ENCODE measurements at regions not wholly inside any gene's neighbourhood (a gene's known extent, or its start where the extent isn't known, plus 50 kb on each side); places are given as distances from the start of the nearest gene placed in this dataset.
"Not testable (repeated sequence)": the region's sequence is repeated elsewhere in the genome, so short reads cannot be mapped to it uniquely, and the experiment has no call there.

DNA sequence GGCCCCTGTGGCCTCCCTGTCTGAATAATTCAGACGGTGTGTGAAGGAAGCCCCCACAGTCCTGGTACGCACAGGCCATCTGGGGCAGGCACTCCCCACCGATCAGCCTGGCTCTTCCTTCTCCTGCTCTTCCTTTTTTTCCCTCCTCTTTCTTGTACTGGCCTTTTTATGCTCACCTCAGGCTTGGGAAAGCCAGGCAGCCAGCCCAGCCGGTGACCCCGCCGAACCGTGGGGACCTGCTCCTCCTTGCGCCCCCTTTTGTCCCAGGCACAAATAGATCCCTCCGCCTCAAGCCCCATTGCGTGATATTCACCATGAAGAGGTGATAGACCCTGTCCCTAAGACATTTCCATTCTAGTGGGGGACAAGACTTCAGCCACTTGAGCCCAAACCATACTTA, 80.2 kb upstream of the BRD7 start:
- ATAC-seq = no peak

DNA sequence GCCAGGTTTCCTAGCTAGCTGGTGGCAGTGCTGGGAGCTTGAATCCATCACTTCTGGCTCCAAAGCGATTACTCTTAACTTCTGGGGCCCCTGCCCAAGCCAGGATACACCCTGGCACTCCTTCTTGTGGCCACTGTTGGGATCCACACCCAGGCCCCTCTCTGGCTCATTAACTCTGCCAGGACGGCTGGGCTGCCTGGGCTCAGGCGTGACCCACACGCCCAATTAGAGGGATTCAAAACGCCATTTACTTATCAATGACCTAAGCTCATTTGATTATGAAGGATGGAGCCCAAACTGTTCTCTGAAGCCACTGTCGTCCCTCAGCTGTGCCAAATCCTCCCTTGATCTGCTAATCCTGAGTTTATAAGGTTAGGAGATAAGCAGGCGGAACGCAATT, 79.7 kb upstream of the BRD7 start:
- ATAC-seq = no peak

DNA sequence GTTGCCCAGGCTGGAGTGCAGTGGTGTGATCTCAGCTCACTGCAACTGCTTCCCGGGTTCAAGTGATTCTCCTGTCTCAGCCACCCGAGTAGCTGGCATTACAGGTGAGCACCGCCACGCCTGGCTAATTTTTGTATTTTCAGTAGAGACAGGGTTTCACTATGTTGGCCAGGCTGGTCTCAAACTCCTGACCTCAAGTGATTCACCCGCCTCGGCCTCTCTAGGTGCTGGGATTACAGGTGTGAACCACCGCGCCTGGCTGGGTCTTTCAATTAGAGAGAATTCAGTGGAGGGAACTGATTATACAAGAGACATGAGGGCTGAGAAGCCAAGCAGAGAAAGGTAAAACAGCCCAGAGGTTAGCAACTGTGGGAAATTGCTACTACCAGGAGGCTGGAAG, 78.6 kb upstream of the BRD7 start:
- ATAC-seq = not testable (repeated sequence)

DNA sequence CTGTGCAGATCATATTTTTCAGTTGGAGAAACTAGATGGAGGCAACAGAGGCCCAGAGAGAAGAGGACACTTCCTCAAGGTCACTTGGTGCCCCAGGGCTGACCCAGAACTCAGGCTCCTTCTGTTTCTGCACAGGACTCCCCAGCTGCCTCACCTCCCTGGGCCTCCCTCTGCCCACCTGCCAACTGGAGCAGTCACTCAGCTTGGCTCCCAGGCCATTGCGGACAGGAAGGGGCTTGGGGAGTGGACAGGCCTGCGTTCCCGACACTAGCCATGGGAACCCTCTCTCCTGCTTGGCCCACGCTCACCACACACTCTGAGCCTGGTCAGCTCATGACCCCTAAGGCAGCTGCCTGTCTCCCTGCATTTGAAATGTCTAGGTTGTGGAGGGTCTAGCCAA, 78.1 kb upstream of the BRD7 start:
- no peak for ATAC-seq

DNA sequence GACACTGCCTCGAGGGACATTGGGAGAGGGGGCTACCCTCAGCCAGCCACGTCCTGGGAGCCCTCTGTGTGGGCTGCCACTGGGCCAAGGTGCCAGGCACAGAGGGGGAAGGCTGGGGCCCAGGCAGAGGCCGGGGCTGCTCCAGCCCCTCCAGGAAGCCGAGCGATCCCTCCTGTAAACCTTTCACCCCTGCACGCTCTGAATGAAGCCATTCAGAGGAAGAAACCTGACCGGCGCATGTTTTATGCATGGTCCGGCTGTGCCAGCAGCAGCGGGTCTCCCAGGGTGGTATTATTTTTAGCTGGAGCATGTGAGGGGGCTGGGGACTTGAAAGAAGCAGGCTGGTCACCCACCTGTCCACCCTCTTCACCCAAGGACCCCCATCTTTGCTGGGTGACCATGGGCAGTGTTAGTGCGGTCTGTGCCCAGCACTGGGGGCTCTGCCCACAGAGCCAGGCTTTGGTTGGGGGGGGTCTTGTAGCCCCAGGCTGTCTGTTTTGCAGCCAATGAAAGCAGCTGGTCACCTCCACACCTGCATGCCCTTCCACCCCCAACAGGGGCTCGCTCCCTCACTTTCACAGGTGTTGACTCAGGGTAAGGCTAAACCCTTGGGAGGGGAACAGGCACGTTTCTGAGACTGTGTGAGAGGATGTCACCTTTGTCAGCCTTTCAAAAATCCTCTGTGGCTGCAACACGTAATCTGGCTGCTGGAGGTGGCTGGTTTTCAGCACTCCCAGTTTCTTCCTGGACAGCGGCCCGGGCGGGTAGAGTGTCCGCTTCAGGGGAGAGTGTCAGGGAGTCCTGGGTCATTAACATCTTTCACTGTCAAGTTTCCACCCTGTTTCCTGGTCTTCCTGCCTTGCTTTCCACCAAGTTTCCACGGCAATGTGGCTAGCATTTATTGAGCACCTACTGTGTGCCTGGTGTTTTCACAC, 77.1 kb upstream of the BRD7 start:
- ATAC-seq = no peak

DNA sequence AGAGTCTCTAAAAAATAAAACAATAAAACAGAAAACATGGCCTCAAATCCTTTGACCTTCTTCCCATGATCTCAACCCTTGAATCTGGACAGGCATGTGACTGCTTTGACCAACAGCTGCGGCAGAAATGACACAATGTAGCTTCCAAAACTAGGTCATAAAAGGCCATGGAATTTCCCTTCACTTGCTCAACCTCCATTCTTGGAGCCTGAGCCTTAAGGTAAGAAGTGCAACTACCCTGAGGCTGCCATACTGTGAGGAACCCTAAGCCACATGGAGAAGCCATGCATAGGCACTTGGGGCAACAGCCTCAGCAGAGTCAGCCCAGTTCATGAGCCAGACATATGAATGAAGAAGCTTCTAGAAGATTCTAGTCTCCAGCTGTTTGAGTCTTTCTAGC, 75.7 kb upstream of the BRD7 start:
- no peak for ATAC-seq

DNA sequence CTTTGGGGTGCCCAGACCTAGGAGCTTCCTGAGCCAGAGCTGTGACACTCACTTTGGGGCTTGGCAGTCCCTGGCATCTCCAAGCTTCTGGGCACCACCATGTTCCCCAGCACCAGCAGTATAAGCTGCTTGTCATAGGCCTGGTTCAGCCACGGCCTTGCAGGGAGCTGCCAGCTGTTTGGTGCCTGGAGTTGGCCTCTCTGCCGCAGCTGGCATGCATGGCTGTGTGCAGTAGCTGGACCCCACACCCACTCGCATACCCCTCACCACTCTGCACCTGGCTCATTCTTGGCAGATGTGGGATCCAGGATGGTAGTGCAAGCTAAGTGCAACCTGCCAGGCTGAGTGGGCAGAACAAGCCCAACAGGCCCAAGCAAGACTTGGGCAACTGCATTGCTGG, 73.4 kb upstream of the BRD7 start:
- no peak for ATAC-seq

DNA sequence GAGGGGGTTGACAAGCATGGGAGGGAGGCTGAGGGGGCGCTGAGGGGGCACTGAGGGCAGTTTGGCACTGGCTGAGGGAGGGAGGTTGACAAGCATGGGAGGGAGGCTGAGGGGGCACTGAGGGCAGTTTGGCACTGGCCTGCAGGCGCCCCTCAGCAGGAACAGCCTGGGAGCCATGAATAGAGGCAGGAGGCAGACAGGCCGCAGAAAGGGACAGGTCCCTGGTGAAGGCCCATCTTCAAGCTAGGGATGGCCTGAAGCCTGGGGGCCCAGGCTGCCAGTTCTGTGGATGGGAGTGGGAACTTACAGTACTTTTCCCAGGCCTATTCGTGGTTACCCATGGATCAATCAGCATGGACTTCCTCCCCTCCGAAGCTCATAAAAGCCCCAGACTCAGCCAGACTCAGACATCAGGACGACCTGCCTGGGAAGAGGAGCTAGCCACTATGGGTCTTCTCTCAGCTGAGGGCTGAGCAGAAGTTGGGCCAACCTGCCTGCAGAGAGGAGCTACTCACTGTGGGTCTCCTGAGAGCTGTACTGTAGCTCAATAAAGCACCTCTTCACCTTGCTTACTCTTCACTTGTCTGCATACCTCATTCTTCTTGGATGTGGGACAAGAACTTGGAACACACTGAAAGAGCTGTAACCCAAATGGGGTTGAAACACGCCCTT, 72.8 kb upstream of the BRD7 start:
- no peak for ATAC-seq

DNA sequence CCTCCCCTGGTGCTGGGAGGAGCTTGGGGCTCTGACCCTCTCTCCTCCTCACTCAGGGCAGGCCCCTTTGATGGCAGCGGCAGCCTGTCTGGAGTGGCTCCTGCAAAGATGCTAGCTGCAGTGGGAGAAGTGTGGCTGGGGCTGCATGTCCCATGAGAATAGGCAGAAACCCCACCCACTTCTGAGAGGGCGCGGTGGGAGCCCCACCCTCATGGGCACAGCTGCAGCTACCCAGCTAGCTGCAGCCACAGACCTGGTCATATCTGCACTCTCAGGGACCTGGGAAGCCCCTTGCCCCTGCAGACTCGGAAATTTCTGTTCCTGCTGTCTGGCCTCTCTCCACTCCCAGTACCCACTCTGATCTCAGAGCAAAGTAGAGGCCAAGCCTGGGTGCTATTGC, 72.2 kb upstream of the BRD7 start:
- no peak for ATAC-seq

DNA sequence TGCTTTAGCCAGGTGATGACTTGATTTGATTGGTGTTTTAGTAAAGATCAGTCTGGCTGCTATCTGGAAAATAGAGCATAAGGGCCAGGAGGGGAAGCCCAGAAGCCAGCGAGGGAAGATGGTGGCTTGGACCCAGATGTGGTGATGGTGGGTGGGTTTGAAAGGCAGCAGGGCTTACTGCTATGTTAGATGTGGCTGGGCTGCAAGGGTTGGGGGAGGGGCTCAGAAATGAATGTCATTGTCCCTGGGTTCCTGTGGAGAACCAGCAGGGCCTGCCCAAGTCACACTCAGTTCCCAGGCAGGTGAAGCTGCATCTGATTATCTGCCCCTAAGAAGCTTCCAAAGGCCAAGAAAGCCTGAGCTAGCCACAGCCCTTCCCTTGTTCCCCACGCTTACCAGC, 71.7 kb upstream of the BRD7 start:
- no peak for ATAC-seq

DNA sequence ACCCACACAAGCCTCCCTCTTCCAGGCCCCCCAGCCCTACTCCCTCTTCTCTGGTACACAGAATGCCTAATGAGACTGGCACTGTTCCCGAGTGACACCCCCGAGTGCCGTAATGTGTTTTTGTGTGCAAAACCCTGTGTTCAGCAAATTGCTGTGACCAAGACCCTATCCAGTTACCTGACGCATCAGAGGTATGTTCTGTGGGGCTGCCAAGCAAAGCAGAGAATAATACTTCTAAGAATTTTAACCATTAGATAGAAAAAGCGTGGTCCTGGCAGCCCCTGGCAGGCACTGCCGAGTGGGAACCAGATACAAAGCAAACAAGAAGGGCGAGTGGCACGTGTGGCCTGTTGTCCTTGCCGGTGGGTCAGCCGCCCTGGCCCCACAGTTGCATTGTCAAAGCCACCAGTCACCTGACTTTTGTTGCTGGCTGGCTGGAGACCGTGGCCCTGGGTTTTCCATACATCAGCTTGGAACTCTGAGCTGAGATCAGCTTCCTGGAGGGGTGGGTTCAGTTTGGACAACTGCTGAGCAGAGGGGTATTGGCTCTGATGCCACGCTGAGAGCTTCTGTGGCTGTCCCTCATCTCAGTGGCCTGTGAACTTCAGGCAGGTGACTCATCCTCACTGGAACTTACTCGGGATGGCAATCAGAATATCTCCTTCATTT, 69.1 kb upstream of the BRD7 start:
- ATAC-seq = no peak

DNA sequence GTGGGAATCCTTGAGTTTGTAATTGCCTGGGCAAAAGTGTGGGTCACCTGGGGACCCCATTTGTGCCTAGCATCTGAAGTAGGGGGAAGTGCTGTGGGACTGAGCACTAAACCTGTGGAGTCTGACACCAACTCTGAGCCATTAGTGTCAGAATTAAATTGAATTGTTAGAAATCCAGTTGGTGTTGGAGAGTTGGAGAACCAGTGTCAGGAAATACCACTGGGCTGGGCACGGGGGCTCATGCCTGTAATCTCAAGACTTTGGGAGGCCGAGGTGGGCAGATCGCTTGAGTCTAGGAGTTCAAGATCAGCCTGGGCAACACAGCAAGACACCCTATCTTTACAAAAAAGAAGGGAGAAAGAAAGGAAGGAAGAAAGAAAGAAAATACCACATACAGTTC, 67.5 kb upstream of the BRD7 start:
- ATAC-seq = no peak

DNA sequence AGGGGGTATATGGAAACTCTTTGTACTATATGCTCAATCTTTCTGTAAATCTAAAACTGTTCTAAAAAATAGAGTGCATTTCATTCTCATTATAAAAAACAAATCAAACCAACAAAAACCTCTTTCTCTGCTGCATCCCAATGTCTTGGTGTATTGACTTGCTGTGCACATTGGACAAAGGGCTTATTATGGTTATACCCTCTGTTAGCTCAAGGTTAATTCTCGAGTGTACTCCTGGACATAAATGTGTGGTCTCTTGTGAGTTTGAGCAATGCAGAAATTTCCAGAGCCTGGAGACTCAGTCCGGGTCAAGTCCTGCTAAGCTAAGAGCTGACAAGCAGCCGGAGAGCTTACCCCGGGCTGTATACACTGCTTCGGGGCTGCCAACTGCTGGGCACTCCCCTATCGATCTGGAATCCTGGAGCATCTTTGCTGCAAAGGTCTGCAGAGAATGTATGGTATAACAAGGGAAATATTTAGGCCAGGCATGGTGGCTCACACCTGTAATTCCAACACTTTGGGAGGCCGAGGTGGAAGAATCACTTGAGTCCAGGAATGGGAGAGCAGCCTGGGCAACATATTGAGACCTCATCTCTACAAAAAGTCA, 66.2 kb upstream of the BRD7 start:
- no peak for ATAC-seq

DNA sequence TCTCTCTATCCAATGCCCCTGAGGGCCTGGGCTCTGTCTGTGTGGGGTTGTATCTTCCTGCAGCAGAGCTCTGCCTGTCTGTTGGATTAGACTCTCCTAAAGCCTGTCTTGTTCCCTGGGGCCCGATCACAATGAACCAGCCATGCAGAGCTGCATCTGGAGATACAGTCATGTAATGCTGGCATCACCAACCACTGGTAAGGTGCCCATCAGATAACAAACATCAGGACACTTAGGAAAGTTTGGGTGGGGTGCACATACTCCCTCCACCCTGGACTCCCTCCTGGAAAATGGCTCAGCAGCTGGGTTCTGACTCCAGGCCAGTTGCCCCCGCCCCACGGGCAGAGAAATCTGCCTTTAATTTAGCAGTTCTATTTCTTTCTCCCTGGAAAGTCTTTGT, 61.3 kb upstream of the BRD7 start:
- no peak for ATAC-seq

DNA sequence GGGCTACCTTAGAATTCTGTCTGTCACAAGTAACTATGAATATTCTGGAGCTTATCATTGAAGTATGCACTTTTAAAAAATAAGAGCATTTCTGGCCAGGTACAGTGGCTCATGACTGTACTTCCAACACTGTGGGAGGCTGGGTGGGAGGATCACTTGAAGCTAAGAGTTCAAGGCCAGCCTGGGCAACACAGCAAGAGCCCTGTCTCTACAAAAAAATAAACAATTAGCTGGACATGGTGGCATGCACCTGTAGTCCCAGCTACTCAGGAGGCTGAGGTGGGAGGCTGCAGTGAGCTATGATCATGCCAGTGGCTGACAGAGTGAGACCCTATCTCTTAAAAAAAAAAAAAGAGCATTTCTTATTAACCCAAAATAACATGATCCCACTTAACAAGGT, 60.0 kb upstream of the BRD7 start:
- no peak for ATAC-seq

DNA sequence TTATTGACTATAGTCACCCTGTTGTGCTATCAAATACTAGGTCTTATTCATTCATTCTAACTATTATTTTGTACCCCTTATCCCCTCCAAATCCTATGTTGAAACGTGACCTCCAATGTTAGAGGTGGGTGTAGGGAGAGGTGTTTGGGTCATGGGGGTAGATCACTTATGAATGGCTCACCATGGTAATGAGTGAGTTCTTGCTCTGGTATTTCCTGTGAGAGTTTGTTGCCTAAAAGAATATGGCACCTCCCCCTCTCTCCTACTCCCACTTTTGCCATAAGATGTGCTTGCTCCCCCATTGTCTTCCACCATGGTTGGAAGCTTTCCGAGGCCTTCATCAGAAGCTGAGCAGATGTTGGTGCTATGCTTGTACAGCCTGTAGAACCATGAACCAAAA, 59.3 kb upstream of the BRD7 start:
- ATAC-seq = no peak

DNA sequence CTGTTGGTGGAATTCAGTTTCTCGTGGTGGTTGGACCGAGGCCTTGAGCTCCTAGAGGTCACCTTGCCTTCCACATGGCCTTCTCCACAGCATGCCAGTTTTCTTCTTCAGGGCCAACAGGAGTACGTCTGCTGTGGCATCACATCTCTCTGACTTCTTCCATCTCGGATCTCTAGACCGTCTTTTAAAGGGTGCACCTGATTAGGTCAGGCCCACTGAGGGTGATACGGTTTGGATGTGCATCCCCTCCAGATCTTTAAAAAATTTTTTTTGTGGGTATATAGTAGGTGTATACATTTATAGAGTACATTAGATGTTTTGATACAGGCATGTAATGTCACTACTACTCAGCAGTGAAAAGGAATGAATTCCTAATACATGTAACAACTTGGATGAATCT, 58.3 kb upstream of the BRD7 start:
- ATAC-seq = no peak

DNA sequence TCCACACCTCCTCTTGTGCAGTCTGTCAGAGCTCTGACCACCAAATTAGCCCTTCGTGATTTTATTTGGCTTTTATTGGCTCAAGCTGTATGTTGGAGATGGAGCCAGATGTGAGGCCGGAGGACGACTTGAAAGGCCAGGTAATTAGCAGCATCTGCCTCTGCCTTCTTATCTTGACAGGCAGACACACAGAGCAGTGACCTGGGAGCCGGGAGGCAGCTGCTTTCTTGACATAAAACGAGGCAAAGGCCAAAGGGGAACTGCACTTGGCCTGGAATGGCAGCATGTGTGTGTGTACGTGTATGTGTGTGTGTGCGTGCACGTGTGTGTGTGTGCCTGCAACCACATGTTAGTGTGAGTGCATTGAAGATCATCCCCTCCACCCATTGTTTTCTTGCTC, 56.9 kb upstream of the BRD7 start:
- no peak for ATAC-seq

DNA sequence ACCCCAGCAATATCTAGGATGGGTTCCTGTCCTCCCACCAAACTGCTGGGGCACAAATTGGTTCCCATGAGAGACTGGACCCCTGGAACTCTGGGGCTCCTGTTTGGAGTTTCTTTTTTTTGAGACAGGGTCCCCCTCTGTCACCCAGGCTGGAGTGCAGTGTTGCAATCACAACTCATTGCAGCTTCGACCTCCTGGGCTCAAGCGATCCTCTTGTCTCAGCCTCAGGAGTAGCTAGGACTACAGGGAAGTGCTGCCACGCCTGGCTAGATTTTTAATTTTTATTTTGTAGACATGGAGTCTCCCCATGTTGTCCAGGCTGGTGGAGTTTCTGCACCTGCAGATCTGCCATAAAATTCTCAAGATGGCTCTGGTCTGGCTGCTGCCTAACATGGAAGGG, 56.3 kb upstream of the BRD7 start:
- ATAC-seq = no peak

DNA sequence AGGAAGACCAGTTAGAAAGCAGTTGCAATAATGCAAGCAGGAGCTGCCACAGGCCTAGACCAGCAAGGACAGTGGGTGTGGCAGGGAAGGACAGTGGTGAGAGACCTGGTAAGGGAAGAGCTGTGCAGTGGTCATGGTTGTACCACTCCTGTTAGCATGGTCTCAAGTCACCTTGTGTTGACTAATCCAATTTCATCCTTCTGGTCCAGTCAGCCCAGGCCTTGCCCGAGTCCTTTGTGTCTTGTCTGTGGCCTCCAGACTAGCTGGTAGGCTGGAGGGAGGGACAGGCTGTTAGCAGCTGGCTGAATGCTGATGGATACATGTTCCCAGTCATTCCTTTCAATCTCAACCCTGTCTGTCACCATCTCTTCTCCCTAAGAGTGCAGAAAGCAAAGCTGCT, 54.1 kb upstream of the BRD7 start:
- no peak for ATAC-seq

DNA sequence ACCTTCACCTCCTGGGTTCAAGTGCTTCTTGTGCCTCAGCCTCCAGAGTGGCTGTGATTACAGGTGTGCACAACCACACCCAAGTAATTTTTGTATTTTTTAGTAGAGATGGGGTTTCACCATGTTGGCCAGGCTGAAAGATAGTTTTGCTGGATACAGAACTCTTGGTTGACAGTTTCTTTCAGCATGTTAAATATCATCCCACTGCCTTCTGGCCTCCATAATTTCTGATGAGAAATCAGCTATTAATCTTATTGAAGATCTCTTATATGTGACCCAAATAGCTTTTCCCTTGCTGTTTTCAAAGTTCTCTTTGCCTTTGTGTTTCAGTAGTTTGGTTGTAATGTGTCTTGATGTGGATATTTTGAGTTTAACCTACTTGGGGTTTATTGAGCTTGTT, 50.3 kb upstream of the BRD7 start:
- no peak for ATAC-seq
